ENCODE measurements at regions not wholly inside any gene's neighbourhood (a gene's known extent, or its start where the extent isn't known, plus 50 kb on each side); places are given as distances from the start of the nearest gene placed in this dataset.

- TF ChIP-seq CTCF (conservative IDR thresholded peaks at IDR 0.05; ENCODE audit: low read depth, low read length) (no peak), EZH2phosphoT487 (IDR thresholded peaks at IDR 0.05; ENCODE audit: borderline replicate concordance, low read length) (no peak)
These were observed 56.8 kb downstream of the CEBPB start for GRCh38 chr20:50247196-50248094.
